ENCODE measurements at regions not wholly inside any gene's neighbourhood (a gene's known extent, or its start where the extent isn't known, plus 50 kb on each side); places are given as distances from the start of the nearest gene placed in this dataset.

- intact Hi-C loops (cut with DNase I), result no loop called here
- Histone ChIP-seq H3K27ac (no peak overlapping the region), H3K4me1 (no peaks in the 10 kb centered on the region), H3K9me3 (no peaks in the 10 kb centered on the region), H3K36me3 (no peaks in the 10 kb centered on the region), H3K27me3 (no peaks in the 10 kb centered on the region), H3K4me3 (no peak overlapping the region)
- DNase-seq (no peak), ATAC-seq (no peak)
- 86 to 93% (median 91%) methylated on average over 2 of the region's 2 CpGs for WGBS, 4 donors
- TF ChIP-seq POLR2A (IDR thresholded peaks at IDR 0.05), result no peak
- TF ChIP-seq, protein P1, sequence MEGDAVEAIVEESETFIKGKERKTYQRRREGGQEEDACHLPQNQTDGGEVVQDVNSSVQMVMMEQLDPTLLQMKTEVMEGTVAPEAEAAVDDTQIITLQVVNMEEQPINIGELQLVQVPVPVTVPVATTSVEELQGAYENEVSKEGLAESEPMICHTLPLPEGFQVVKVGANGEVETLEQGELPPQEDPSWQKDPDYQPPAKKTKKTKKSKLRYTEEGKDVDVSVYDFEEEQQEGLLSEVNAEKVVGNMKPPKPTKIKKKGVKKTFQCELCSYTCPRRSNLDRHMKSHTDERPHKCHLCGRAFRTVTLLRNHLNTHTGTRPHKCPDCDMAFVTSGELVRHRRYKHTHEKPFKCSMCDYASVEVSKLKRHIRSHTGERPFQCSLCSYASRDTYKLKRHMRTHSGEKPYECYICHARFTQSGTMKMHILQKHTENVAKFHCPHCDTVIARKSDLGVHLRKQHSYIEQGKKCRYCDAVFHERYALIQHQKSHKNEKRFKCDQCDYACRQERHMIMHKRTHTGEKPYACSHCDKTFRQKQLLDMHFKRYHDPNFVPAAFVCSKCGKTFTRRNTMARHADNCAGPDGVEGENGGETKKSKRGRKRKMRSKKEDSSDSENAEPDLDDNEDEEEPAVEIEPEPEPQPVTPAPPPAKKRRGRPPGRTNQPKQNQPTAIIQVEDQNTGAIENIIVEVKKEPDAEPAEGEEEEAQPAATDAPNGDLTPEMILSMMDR (IDR thresholded peaks at IDR 0.05), result no peak
Observed at GRCh38 chr5:91824406-91824805, 441.3 kb upstream of the ARRDC3 start.

GRCh38 chr5:91820874-91821273 is 437.8 kb upstream of the ARRDC3 start:
- ATAC-seq (no peak), DNase-seq (no peak)
- intact Hi-C loops (cut with DNase I), result no loop called here
- no peak overlapping the region for H3K27ac ChIP-seq
- H3K4me1 ChIP-seq, result no peaks in the 10 kb centered on the region
- no peak overlapping the region for H3K4me3 ChIP-seq
- no peaks in the 10 kb centered on the region for H3K36me3 ChIP-seq
- TF ChIP-seq, protein P1 (IDR thresholded peaks at IDR 0.05), result no peak
- TF ChIP-seq POLR2A (IDR thresholded peaks at IDR 0.05), result no peak
- H3K27me3 ChIP-seq, result no peaks in the 10 kb centered on the region
- no peaks in the 10 kb centered on the region for H3K9me3 ChIP-seq

- DNase-seq, result no peak
Observed at GRCh38 chr5:91816681-91817080, 433.6 kb upstream of the ARRDC3 start.

DNA sequence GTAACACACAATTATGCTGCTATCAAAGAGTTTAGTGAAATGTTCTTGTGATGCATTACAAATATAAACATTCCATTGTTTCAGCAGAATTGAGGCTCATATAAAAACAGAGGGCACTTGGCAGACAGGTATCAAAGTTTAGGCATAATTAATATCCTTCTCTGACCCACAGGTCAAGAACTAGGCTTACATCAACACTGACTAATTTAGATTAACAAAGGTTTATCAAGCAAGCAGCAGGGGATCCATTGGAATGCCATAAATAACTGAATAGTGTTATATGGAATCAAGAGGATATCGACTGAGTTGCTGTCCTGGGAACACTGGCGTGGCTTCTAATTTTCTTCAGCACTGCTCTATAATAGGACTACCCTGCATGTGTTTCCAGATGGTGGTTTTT is 414.5 kb upstream of the ARRDC3 start:
- H3K27ac ChIP-seq, result no peak overlapping the region
- no peaks in the 10 kb centered on the region for H3K36me3 ChIP-seq
- intact Hi-C loops (cut with DNase I), result no loop called here
- no peak for DNase-seq
- H3K27me3 ChIP-seq, result no peaks in the 10 kb centered on the region
- 27 to 61% (median 51%) methylated on average over 2 of the region's 2 CpGs for whole genome bisulfite sequencing, 4 donors
- no peak overlapping the region for H3K4me3 ChIP-seq
- TF ChIP-seq, protein P1 (IDR thresholded peaks at IDR 0.05), result no peak
- TF ChIP-seq POLR2A (IDR thresholded peaks at IDR 0.05), result no peak
- no peak for ATAC-seq
- no peaks in the 10 kb centered on the region for H3K4me1 ChIP-seq
- H3K9me3 ChIP-seq, result peaks cover 0 to 12% (median 0%) of the 10 kb centered on the region in 12 donors

More at GRCh38 chr5:91816681-91817080, 433.6 kb upstream of the ARRDC3 start:
- Histone ChIP-seq H3K4me3 (no peak overlapping the region), H3K36me3 (no peaks in the 10 kb centered on the region), H3K4me1 (no peaks in the 10 kb centered on the region), H3K27me3 (no peaks in the 10 kb centered on the region), H3K27ac (no peak overlapping the region), H3K9me3 (peaks cover 0 to 5% (median 0%) of the 10 kb centered on the region in 12 donors)
- ATAC-seq, result no peak
- intact Hi-C loops (cut with DNase I), result no loop called here
- 2 to 22% (median 17%) methylated on average over 1 of the region's 1 CpG for WGBS, 4 donors
- TF ChIP-seq POLR2A (IDR thresholded peaks at IDR 0.05), result no peak
- TF ChIP-seq, protein P1 (IDR thresholded peaks at IDR 0.05), result no peak

Data from heart left ventricle (tissue), 16 donors.